Femur (tissue), 1 donor: ENCODE measurements at regions not wholly inside any gene's neighbourhood (a gene's known extent, or its start where the extent isn't known, plus 50 kb on each side); places are given as distances from the start of the nearest gene placed in this dataset.

Experiments used
- DNase-seq: peaks from one replicate; pipeline ENCODE4 v3.0.0-alpha.2; 2017

GRCh38 chr5:13566871-13567339 is 377.6 kb downstream of the DNAH5 start:
- DNase-seq: no peak

- DNase-seq: no peak
Measured at GRCh38 chr5:13558408-13558807, 386.1 kb downstream of the DNAH5 start.

GRCh38 chr5:13553896-13554295 is 390.6 kb downstream of the DNAH5 start:
- peak; percentile 19 for DNase-seq

GRCh38 chr5:13552361-13552760 is 392.1 kb downstream of the DNAH5 start:
- no peak for DNase-seq

GRCh38 chr5:13551645-13552044 is 392.8 kb downstream of the DNAH5 start:
- no peak for DNase-seq

- DNase-seq: no peak
Measured at GRCh38 chr5:13540168-13540750, 404.2 kb downstream of the DNAH5 start.

GRCh38 chr5:13536933-13537332 is 407.6 kb downstream of the DNAH5 start:
- DNase-seq: no peak

- DNase-seq: no peak
Measured at GRCh38 chr5:13533833-13534232, 410.7 kb downstream of the DNAH5 start.

- no peak for DNase-seq
Measured at GRCh38 chr5:13529300-13529699, 415.2 kb downstream of the DNAH5 start.

- DNase-seq: no peak
Measured at GRCh38 chr5:13524936-13525335, 419.6 kb downstream of the DNAH5 start.

- DNase-seq: no peak
Measured at GRCh38 chr5:13519131-13519530, 425.4 kb downstream of the DNAH5 start.

GRCh38 chr5:13516195-13516594 is 428.3 kb downstream of the DNAH5 start:
- no peak for DNase-seq

GRCh38 chr5:13511442-13511841 is 433.0 kb downstream of the DNAH5 start:
- no peak for DNase-seq

- no peak for DNase-seq
Measured at GRCh38 chr5:13510616-13511015, 433.9 kb downstream of the DNAH5 start.

- no peak for DNase-seq
Measured at GRCh38 chr5:13508559-13508958, 435.9 kb downstream of the DNAH5 start.

- no peak for DNase-seq
Measured at GRCh38 chr5:13505326-13505725, 439.2 kb downstream of the DNAH5 start.

GRCh38 chr5:13503017-13503416 is 441.5 kb downstream of the DNAH5 start:
- DNase-seq: no peak

- DNase-seq: no peak
Measured at GRCh38 chr5:13501176-13501575, 443.3 kb downstream of the DNAH5 start.

GRCh38 chr5:13498279-13498678 is 446.2 kb downstream of the DNAH5 start:
- DNase-seq: no peak

- no peak for DNase-seq
Measured at GRCh38 chr5:13488254-13488931, 456.1 kb downstream of the DNAH5 start.

GRCh38 chr5:13480834-13481233 is 463.7 kb downstream of the DNAH5 start:
- no peak for DNase-seq

- DNase-seq: no peak
Measured at GRCh38 chr5:13478831-13479465, 465.5 kb downstream of the DNAH5 start.

- DNase-seq: no peak
Measured at GRCh38 chr5:13477118-13477737, 467.3 kb downstream of the DNAH5 start.

- no peak for DNase-seq
Measured at GRCh38 chr5:13472842-13473241, 471.6 kb downstream of the DNAH5 start.
